Dermis microvascular lymphatic vessel endothelial cell (primary cell): ENCODE measurements at regions not wholly inside any gene's neighbourhood (a gene's known extent, or its start where the extent isn't known, plus 50 kb on each side); places are given as distances from the start of the nearest gene placed in this dataset.

Experiments
- DNase-seq, 2 donors: peaks; one replicate each; pipeline versions ENCODE4 v3.0.0 to v3.0.0-alpha.2; 2010; ENCODE audit warnings: low read depth in 2 of 2

- no peak for DNase-seq
These were observed 493.9 kb downstream of the DMAC1 start for GRCh38 chr9:7305677-7306076.

GRCh38 chr9:7304627-7304995 lies 495.0 kb downstream of the DMAC1 start:
- DNase-seq: no peak

GRCh38 chr9:7303907-7304626 lies 495.5 kb downstream of the DMAC1 start:
- DNase-seq: no peak

- DNase-seq: no peak
These were observed 499.1 kb downstream of the DMAC1 start for GRCh38 chr9:7300484-7300883.

- no peak for DNase-seq
These were observed 501.5 kb downstream of the DMAC1 start for GRCh38 chr9:7298123-7298522.

GRCh38 chr9:7297521-7297920 lies 502.1 kb downstream of the DMAC1 start:
- DNase-seq: no peak

- DNase-seq: no peak
These were observed 506.5 kb downstream of the DMAC1 start for GRCh38 chr9:7293091-7293490.

- DNase-seq: no peak
These were observed 509.8 kb downstream of the DMAC1 start for GRCh38 chr9:7289773-7290172.

- no peak for DNase-seq
These were observed 511.6 kb downstream of the DMAC1 start for GRCh38 chr9:7287986-7288385.

GRCh38 chr9:7287065-7287464 lies 512.5 kb downstream of the DMAC1 start:
- DNase-seq: no peak

GRCh38 chr9:7286101-7286500 lies 513.5 kb downstream of the DMAC1 start:
- no peak for DNase-seq

- DNase-seq: no peak
These were observed 514.4 kb downstream of the DMAC1 start for GRCh38 chr9:7285199-7285598.

GRCh38 chr9:7284517-7284916 lies 515.1 kb downstream of the DMAC1 start:
- no peak for DNase-seq

GRCh38 chr9:7284117-7284516 lies 515.5 kb downstream of the DMAC1 start:
- DNase-seq: no peak

GRCh38 chr9:7273575-7273974 lies 515.8 kb downstream of the KDM4C start:
- no peak for DNase-seq

- DNase-seq: no peak
These were observed 509.3 kb downstream of the KDM4C start for GRCh38 chr9:7266911-7267595.

- no peak for DNase-seq
These were observed 507.4 kb downstream of the KDM4C start for GRCh38 chr9:7265181-7265580.

GRCh38 chr9:7259544-7260241 lies 501.9 kb downstream of the KDM4C start:
- DNase-seq: no peak

GRCh38 chr9:7258688-7259396 lies 501.1 kb downstream of the KDM4C start:
- DNase-seq: no peak

GRCh38 chr9:7246917-7247522 lies 489.2 kb downstream of the KDM4C start:
- no peak for DNase-seq

GRCh38 chr9:7245976-7246580 lies 488.3 kb downstream of the KDM4C start:
- no peak for DNase-seq
